SK-N-SH treated with all-trans-retinoic acid at 6 μM for 48 hours (cell line): ENCODE measurements at regions not wholly inside any gene's neighbourhood (a gene's known extent, or its start where the extent isn't known, plus 50 kb on each side); places are given as distances from the start of the nearest gene placed in this dataset.
"Not testable (repeated sequence)": the region's sequence is repeated elsewhere in the genome, so short reads cannot be mapped to it uniquely, and the experiment has no call there.

Experiments used
- CREB5 ChIP-seq: fragments of 250-450 bp; sonication (Bioruptor Pico); IDR thresholded peaks from 2 replicates; pipeline ENCODE4 v1.5.1; 2020; ENCODE audit warnings: low read depth, mild to moderate bottlenecking, moderate library complexity
- CSDC2 ChIP-seq: fragments of 250-450 bp; sonication (Bioruptor Pico); IDR thresholded peaks from 2 replicates; pipeline ENCODE4 v1.5.0; 2020; ENCODE audit warnings: mild to moderate bottlenecking, moderate library complexity
- CSRNP3 ChIP-seq: fragments of 250-450 bp; sonication (Bioruptor Pico); IDR thresholded peaks from 2 replicates; pipeline ENCODE4 v1.5.1; 2021; ENCODE audit warnings: mild to moderate bottlenecking, moderate library complexity
- GLIS3 ChIP-seq: fragments of 250-450 bp; sonication (Bioruptor Pico); IDR thresholded peaks from 2 replicates; pipeline ENCODE4 v1.5.0; 2020; ENCODE audit warnings: mild to moderate bottlenecking, moderate library complexity
- PPARA ChIP-seq: fragments of 250-450 bp; sonication (Bioruptor Pico); IDR thresholded peaks from 2 replicates; pipeline ENCODE4 v1.5.0; 2020; ENCODE audit warnings: mild to moderate bottlenecking, borderline replicate concordance
- RARB ChIP-seq: fragments of 250-450 bp; sonication (Bioruptor Pico); IDR thresholded peaks from 2 replicates; pipeline ENCODE4 v1.8.0; 2021; ENCODE audit warnings: mild to moderate bottlenecking, moderate library complexity
- ZC3H10 ChIP-seq: fragments of 250-450 bp; sonication (Bioruptor Pico); IDR thresholded peaks from 2 replicates; pipeline ENCODE4 v1.5.1; 2021; ENCODE audit warnings: mild to moderate bottlenecking, moderate library complexity
- ZFP3 ChIP-seq: fragments of 250-450 bp; sonication (Bioruptor Pico); IDR thresholded peaks from 2 replicates; pipeline ENCODE4 v1.5.0; 2020; ENCODE audit warnings: mild to moderate bottlenecking, moderate library complexity
- ZFP30 ChIP-seq: fragments of 450-650 bp; formaldehyde crosslinking; IDR thresholded peaks from 2 replicates; pipeline ENCODE4 v1.5.0; 2022; ENCODE audit warnings: mild to moderate bottlenecking, moderate library complexity
- ZNF565 ChIP-seq: fragments of 450-650 bp; formaldehyde crosslinking; conservative IDR thresholded peaks from 2 replicates; pipeline ENCODE4 v1.5.0; 2020; ENCODE audit warnings: low read depth, mild to moderate bottlenecking, moderate library complexity
- TF ChIP-seq, protein P1 (sequence below): fragments of 250-450 bp; sonication (Bioruptor Pico); IDR thresholded peaks from 2 replicates; pipeline ENCODE4 v1.8.0; 2020; ENCODE audit warnings: mild to moderate bottlenecking, moderate library complexity, borderline replicate concordance

DNA sequence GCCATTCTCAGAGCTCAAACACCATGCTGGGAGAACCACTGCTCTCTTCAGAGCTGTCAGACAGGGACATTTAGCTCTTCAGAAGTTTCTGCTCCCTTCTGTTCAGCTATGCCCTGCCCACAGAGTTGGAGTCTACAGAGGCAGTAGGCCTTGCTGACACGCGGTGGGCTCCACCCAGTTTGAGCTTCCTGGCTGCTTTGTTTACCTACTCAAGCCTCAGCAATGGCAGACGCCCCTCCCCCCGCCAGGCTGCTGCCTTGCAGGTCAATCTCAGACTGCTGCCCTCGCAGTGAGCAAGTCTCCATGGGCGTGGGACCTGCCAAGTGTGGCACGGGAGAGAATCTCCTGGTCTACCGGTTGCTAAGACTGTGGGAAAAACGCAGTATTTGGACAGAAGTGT lies 93.8 kb upstream of the ZC3H12A start:
- TF ChIP-seq, protein P1, sequence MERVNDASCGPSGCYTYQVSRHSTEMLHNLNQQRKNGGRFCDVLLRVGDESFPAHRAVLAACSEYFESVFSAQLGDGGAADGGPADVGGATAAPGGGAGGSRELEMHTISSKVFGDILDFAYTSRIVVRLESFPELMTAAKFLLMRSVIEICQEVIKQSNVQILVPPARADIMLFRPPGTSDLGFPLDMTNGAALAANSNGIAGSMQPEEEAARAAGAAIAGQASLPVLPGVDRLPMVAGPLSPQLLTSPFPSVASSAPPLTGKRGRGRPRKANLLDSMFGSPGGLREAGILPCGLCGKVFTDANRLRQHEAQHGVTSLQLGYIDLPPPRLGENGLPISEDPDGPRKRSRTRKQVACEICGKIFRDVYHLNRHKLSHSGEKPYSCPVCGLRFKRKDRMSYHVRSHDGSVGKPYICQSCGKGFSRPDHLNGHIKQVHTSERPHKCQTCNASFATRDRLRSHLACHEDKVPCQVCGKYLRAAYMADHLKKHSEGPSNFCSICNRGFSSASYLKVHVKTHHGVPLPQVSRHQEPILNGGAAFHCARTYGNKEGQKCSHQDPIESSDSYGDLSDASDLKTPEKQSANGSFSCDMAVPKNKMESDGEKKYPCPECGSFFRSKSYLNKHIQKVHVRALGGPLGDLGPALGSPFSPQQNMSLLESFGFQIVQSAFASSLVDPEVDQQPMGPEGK, result not testable (repeated sequence)
- TF ChIP-seq ZNF565 (CRISPR knock-in tag); RARB (CRISPR knock-in tag); CSRNP3 (CRISPR knock-in tag); ZC3H10; CSDC2 (CRISPR knock-in tag); ZFP3 (CRISPR knock-in tag); GLIS3 (CRISPR knock-in tag); ZFP30 (CRISPR knock-in tag); PPARA (CRISPR knock-in tag); CREB5: not testable (repeated sequence)
